PC-3 (cell line): ENCODE measurements at regions not wholly inside any gene's neighbourhood (a gene's known extent, or its start where the extent isn't known, plus 50 kb on each side); places are given as distances from the start of the nearest gene placed in this dataset.

ENCODE experiments used
- CTCF ChIP-seq: fragments of 300-600 bp; sonication (generic); conservative IDR thresholded peaks from 2 replicates; pipeline ENCODE4 v1.5.1; 2017; ENCODE audit warnings: antibody characterized with exemption, low read depth, mild to moderate bottlenecking, low read length
- EZH2 ChIP-seq: fragments of 300-600 bp; sonication (generic); IDR thresholded peaks from one replicate; pipeline ENCODE4 v1.6.1; 2017; ENCODE audit warnings: antibody characterized with exemption, mild to moderate bottlenecking, low read length; ENCODE audit not compliant: unreplicated experiment
- EZH2phosphoT487 ChIP-seq: fragments of 300-600 bp; sonication (generic); IDR thresholded peaks from 2 replicates; pipeline ENCODE4 v1.6.1; 2018; ENCODE audit warnings: mild to moderate bottlenecking, antibody characterized with exemption, low read length, borderline replicate concordance

GRCh38 chr11:129612447-129612961 is 203.1 kb upstream of the TMEM45B start:
- TF ChIP-seq EZH2 (no peak), CTCF (no peak), EZH2phosphoT487 (no peak)
